NCI-H146 (cell line): ENCODE measurements at regions not wholly inside any gene's neighbourhood (a gene's known extent, or its start where the extent isn't known, plus 50 kb on each side); places are given as distances from the start of the nearest gene placed in this dataset.
A peak's percentile ranks its signal among the peaks of the same experiment; 100 is the strongest.
"Not testable (repeated sequence)": the region's sequence is repeated elsewhere in the genome, so short reads cannot be mapped to it uniquely, and the experiment has no call there.

ENCODE experiments used
- DNase-seq: peaks from one replicate; lab custom pipeline; 2025; lab: John Stamatoyannopoulos, UW

DNA sequence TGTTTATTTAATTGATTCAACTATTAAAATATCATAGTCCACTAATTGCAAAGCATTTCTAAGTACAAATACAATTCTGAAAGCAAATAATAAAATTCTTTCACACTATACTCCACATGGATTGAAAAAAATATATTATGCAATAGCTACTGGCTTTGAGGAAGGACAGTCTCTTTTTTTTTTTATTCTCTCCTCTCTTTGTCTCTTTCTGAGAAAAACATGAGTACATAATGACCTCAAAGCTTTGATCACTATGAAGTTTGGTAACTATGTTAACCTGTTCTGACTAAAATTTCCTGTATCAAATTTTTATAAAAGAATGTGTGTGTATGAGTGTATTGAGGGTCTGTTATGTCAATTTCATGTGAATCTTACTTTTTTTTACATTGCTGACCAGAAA lies 96.2 kb downstream of the RGS2 start:
- DNase-seq = no peak

DNA sequence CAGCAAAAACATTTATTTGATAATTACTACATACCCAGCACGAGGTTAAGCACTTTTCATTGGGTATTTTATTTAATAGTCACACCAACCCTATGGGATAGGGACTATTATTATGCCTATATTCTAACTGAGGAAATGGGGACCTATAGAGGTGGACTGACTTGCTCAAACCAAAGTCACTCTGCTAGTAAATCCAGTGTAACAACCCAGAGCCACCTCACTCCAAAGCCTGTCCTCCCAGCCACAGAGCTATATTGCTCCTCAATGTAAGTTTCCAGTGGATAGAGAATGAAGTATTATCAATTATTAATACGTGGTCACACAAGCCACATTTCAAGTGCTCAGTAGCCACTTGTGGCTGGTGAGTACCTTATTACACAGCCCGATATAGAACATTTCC lies 97.5 kb downstream of the RGS2 start:
- no peak for DNase-seq

DNA sequence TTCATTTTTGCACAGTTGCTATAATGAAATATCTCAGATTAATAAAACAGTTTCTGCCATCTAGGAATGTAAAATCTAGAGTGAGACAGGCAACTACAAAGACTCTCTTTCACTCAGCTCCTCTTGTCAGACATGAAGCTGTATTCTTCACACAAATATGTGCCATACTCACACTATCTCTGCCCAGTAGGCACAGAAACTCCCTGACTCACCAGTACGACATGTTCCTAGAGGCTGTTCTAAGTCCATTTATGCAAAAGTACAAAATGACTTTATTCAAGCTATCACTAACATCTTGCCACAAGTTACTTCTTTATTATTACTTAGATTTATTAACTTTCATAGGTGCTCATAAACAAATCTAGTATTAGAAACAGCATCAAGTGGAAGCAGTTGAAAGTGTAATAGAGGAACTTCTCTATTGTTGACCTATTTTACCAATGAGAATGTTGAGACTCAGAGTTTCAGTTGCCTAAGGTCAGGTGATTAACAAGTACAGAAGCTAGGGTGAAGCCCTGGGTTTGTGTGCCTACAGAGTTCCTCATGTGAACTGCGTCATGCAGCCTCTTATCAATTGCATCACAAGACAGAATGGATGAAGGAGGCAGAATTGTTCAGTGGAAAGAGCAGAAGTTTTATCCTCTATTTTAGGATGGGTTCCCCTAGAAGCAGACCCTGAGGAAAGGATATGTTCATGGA lies 98.9 kb downstream of the RGS2 start:
- no peak for DNase-seq

DNA sequence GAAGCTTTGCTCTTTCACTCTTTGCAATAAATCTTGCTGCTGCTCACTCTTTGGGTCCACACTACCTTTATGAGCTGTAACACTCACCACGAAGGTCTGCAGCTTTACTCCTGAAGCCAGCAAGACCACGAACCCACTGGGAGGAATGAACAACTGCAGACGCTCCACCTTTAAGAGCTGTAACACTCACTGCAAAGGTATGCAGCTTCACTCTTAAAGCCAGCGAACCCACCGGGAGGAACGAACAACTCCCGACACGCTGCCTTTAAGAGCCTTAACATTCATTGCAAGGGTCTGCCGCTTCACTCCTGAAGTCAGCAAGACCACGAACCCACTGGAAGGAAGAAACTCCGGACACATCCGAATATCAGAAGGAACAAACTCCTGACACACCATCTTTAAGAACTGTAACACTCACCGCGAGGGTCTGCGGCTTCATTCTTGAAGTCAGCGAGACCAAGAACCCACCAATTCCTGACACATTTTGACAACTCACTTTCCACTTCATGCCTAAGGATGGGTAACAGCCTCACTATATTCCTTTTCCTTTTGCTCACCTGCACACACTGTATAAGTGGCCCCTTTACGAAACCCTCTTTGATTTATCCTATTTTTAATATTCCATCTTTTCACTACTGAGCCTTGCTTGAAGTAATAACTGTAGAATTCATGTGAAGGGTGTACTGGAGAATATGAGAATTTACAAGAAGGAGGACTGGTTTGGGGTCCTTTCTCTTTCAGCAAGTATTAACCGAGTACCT lies 103.2 kb downstream of the RGS2 start:
- not testable (repeated sequence) for DNase-seq

DNA sequence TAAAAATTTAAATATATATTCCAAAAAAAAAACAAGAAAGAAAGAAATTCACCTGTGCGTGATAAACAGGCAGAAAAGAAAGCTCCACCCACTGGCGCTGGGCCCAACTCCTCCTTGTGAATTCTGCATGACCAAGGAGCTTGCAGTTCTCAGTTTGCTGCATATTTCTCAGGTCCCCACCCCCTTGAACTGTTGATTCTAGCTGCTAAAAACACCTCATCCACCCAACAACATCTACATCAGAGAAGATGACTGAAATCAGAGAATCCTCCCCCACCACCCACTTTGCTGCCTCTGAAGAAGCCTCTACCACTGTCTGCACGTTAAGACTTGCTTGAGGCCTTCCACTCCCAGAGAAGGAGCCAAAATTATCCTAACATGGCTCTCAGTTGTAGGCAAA lies 104.8 kb downstream of the RGS2 start:
- DNase-seq = no peak

DNA sequence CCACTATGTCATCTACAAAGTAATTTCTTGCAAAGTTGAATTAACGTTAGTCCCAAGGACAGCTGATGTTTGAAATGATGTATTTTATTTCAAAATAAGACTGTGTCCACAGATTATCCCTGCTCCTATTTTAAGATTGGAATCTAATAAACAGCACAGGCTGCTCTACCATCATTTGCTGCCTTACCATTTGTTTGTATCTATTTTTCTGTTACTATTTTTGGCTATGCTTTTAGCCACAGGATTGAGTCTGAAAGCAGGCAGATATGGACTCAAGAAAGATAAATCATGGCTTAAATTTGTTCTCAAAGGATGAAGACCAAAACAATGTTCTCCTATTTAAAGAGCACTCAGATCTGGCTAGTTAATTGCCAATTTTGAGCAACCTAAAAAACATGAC lies 105.3 kb downstream of the RGS2 start:
- no peak for DNase-seq

DNA sequence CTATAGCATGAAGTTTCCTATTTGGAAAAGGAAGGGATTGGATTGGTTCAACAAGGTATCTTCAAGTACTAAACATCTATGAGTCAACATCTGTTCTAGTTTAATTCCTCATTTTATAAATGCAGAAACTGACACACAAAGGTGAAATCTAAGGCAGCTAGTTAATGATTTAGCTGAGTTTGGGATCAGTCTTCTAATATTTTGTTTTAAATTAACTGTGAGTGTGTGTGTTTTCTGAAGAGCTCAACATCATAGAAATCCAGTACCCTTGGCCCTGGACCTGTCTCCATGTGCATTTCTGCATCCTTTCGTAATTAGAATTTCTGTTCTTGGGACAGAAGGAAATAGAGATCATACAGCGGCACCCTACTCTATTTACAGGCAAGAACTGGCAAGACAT lies 105.9 kb downstream of the RGS2 start:
- no peak for DNase-seq

DNA sequence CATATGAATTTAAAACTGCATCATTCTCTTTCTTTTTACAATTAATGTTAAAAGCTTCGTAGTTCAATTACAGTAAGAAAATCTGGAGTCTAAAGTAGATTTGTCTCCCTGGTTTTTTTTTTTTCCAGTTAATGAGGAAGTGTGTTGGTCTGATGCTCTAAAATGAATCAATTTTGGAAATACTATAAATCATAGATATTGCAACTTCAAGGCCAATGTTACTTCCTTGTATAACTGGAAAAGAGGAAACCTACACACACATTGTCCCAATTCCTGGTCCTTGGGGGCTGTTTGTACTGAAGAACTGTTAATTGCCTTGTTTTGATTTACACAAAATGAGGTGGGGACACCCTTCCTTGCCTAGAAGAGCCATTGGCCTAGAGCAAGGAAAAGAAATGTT lies 107.2 kb downstream of the RGS2 start:
- DNase-seq = no peak

DNA sequence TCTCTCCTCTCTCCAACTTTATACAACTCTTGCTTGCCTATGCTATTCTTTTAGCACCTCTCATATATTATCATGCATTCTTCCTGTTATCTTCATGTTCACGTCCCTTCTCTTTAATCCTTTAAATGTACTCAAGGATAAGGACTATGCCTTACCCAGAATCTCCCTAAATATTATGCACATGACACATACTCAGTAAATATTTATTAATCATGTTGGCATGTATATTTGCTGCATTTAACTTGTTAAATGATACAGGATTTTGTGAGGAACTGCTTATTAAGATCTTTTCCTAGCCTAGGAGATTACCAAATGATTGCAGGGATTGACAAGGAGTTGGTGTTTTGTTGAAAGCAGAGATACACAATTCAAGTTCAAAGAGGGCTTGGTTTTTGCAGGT lies 109.4 kb downstream of the RGS2 start:
- no peak for DNase-seq

DNA sequence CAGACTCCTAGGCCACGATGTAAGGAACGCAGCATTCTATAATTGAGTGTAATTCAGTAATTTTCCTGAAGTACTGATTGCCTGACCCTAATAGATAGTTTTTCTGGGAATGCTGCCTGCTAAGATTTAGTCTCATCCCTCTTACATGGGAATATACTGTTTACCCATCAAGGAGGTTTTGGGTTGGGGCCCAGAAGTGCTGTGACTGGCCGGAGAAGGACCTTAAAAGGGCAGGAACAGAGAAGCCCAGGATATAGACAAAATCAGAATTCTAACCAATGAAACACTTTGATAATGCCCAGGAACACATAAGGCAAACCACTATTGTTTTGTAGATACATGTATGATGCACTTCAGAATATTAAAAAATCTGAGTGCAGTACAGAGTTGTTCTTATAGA lies 111.6 kb downstream of the RGS2 start:
- DNase-seq = no peak

DNA sequence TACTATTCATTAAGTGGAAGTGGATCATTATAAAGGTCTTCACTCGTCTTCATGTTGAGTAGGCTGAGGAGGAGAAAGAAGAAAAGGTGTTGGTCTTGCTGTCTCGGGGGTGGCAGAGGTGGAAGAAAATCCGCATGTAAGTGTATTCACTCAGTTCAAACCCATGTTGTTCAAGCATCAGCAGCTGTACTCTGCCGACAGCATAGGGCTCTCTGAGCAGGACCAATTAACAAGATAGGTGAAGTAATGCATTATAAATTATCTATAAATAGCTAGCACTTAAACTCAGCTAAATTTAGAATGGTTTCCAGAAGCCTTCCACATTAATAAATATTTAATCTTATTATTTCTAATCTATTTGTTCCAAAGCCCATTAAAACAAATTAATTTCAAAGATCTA lies 116.8 kb downstream of the RGS2 start:
- no peak for DNase-seq

DNA sequence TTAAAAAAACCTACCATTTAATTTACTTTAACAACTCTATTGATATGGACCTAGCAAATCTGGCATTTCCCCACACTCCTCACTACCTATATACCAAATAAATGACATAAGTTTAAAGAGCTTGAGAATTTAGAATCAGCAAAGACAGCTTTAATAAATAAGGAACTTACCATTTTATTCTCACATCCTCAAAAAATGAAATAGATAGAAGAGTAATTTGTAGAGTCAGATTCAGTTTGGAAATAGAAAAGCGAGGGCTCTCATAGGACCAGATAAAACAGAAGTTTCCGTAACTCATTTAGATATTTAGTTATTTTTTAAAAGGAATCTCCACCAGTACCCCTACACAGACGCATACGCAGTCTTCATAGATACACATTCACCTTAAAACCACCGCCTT lies 117.9 kb downstream of the RGS2 start:
- DNase-seq = no peak

DNA sequence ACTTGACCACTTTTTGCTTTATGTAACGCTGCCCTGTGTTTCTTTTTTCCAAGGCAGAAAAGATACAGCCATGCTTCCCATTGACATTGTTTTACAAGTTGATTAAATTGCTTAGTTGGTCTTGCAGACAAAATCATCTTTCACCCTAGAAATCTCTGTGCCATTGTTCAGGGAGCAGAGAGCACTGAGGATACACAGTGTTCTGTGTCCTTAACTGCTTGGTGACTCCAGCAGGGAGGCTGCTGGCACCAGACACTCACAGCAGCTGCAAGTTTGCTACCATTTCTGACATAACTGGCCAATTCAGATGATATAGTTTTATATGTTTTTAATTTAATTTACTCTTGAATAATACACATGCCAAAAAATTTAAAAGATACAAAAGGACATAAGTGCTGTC lies 118.7 kb downstream of the RGS2 start:
- no peak for DNase-seq

DNA sequence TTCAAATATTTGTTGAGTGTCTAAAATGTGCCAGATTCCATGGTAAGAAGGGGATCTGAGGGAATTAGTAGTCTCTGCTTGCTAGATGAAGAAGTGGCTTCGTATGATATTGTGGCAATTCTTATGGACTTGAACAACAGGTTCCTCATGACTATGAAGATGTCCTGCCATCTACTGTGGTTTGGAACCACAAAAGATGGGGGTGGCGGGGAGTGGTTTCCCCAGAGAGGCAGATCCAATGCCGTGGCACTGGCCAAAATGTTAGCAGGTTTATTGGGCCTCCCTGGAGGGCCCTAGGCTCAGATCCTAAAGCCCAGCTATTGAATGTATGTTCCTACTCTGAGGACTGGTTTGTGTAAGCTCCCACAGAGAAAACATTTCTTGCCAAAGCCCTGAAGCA lies 120.8 kb downstream of the RGS2 start:
- no peak for DNase-seq

DNA sequence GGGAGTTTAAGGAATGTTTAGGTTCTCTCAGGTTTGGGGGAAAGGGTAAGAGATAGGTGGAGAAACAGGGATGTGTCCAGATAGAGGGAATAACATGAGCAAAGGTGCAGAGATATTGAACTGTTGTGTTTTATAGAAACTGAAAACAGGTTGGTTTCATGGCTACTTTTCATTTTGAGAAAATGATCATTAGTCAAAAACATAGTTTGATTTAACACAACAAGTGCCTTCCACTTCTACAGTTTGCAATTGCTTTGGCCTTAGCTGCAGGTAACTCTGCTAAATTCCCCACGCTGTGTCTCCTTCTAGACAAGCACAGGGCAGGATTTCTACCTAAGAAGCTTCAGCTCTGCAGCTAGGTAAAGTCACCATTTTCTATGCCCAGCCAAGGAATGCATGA lies 124.9 kb downstream of the RGS2 start:
- no peak for DNase-seq

DNA sequence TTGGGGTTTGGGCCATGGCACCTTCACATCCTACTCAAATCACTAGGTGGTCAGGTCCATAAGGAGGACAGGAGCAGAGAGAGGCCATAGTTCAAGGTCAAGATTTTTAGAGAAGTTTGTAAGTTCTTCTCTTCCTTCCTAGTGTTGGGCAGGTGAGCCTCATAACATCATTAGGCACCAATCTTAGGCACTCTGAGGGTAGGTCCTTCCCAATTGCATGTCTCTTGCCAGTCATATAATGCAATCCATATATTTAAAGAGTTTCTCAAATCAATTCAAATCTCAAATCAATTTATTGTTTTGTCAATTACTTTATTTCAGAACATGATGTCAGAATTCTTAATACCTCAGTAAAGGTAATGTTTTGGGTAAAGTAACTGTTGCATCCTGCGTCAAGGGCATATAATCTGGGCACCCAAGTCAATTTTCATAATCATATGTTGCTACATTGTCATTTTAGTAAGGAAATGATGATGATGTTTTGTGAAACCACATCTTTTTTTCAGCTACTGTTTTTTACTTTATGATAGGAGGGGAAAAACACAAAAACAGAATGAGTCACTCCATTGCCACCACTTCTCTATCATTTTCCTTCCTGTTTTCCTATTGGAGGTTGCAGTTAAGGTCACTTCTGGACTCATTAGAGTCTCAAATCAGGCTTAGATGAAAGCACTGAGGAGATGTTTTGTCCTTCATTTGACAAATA lies 122.7 kb downstream of the UCHL5 start:
- DNase-seq = no peak

DNA sequence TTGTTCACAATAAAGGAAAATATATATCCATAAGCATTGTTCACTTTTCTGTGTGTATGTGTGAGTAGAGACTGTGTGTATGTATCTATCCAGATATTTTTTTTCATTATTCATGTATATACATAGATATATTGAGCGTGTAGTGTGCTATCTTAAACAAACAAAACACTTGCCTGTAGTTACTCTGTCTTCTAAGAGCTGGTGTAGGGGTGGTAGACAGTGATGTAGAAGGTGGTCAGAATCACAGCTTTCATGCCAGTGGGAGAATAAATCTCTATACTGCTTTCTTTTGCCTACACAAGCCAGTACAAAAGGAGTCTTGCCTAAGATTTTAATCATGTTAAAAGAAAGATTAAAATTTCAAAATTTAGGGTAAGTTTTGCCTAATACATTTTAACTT lies 122.0 kb downstream of the UCHL5 start:
- no peak for DNase-seq

DNA sequence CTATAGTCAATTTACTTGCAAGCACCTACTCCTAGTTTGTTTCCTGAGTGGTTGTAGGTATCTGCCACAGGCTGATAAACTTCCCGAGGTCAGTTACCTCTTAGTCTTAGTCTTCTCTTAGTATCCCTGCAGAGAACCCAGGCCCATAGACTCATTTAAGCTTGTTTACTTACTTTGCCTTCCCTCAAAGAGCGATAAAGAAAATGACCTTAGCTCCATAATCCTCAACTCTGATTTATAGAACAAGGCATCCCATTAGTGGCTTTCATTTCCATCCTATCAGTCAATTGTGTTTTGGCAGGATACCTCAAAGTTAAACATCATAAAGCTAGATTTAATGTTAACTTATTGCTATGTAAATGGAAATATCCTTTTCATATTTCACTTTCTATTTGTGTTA lies 119.7 kb downstream of the UCHL5 start:
- DNase-seq = no peak

DNA sequence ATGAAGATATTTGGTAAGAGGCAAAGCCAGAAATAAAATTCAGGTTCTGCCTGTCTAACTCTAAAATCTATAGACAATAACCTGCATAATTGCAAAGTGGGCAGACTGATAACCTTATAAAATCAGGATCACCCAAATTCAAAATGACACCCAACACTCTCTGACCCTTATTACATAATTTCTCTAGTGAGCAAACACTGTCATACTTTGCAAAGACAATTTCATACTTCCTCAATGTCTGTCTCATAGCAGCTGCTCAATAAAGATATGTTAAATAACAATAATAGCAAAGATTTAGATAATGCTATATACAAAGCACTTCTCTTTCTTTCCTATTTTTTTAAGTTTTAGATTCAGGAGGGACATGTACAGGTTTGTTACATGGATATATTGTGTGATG lies 118.5 kb downstream of the UCHL5 start:
- no peak for DNase-seq

DNA sequence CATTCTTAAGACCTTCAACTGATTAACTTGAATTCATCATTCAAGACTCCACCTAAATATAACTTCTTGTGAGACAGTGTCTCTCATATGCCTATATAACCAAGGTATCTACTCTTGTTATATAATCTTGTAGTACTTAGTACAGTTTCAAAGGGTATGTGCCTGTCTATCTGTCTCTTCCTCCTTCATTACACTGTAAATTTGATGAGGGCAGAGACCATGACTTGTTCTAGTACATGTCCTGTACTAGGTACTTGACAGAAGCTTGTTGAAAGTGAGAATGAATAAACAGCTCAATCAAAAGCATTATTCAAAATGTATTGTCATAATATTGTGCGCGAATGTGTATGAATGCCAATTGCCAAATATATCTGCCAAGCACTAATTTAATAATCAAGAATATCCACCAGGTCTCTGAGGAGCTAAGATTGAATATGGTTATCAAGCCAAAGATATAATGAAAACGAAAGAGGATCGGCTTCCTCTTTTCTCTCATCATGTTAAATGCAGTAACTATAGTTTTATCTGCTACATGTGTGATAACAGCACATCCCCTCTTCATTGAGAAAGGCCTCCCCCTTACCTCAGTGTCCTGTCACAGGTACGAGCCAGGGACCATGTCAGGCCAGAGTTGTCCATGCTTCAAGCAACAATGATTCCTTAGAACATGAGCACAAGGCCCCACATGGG lies 117.3 kb downstream of the UCHL5 start:
- DNase-seq = no peak

DNA sequence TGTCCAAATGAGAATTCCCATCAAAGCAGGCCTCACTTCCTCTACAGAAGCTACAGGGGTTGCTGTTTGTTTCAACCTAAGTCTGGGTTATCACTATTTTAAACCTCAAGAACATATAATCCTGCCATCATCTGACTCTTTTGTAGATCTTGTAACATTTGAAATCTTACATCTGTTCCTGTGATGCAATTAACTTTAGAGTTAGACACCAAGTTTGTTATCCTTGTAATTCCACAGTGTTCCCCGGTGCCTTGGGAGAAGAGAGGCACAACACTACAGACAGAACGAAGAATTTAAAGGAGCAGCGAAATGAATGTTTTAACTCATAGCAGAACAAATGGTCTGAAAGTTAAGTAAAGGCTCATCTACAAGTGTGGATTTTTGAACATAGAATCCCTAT lies 116.1 kb downstream of the UCHL5 start:
- no peak for DNase-seq

DNA sequence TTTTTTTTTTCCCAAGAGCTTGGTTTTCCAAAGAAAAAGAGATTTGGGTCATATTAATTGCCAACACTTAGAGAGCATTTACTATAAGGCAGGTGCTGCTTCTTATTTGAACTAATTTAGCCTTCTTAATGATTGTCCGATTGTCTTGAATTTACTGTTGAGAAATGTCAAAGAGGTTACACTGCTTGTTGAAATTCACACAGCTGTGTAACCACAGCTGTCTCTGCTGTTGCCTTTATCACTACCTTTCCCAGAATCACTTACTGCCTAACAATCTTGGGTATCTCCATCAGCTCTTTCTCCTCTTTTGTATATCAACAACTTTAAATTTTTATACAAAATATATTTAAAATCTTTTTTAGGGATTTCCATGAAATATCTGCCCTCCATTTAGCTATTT lies 115.6 kb downstream of the UCHL5 start:
- DNase-seq = peak; percentile 20
